HG02943 (cell line): ENCODE measurements at regions not wholly inside any gene's neighbourhood (a gene's known extent, or its start where the extent isn't known, plus 50 kb on each side); places are given as distances from the start of the nearest gene placed in this dataset.

Source experiments
- ATAC-seq: cut with Tn5 transposase; IDR thresholded peaks from one replicate; pipeline ENCODE4 v1.9.1; 2021; ENCODE audit warnings: mild to moderate bottlenecking, low read depth, moderate library complexity; ENCODE audit not compliant: unreplicated experiment

- ATAC-seq = no peak
Observed at GRCh38 chr6:138577151-138577915, 78.0 kb upstream of the NHSL1 start.

GRCh38 chr6:138580040-138580439, 80.7 kb upstream of the NHSL1 start:
- no peak for ATAC-seq

GRCh38 chr6:138580801-138581200, 81.5 kb upstream of the NHSL1 start:
- ATAC-seq = no peak

GRCh38 chr6:138582573-138582972, 83.3 kb upstream of the NHSL1 start:
- no peak for ATAC-seq

GRCh38 chr6:138586638-138587037, 87.3 kb upstream of the NHSL1 start:
- no peak for ATAC-seq

- ATAC-seq = no peak
Observed at GRCh38 chr6:138588805-138589434, 89.6 kb upstream of the NHSL1 start.

GRCh38 chr6:138590796-138591709, 91.8 kb upstream of the NHSL1 start:
- no peak for ATAC-seq

- peak; percentile 62 for ATAC-seq
Observed at GRCh38 chr6:138592749-138593123, 93.4 kb upstream of the NHSL1 start.

GRCh38 chr6:138593124-138593877, 94.0 kb upstream of the NHSL1 start:
- ATAC-seq = peak; percentile 71

GRCh38 chr6:138593909-138594757, 94.8 kb upstream of the NHSL1 start:
- ATAC-seq = no peak

- ATAC-seq = no peak
Observed at GRCh38 chr6:138594758-138595140, 95.5 kb upstream of the NHSL1 start.

GRCh38 chr6:138596126-138596525, 96.8 kb upstream of the NHSL1 start:
- no peak for ATAC-seq

GRCh38 chr6:138596591-138596990, 97.3 kb upstream of the NHSL1 start:
- no peak for ATAC-seq

GRCh38 chr6:138597336-138597735, 98.0 kb upstream of the NHSL1 start:
- no peak for ATAC-seq

- no peak for ATAC-seq
Observed at GRCh38 chr6:138598562-138599173, 99.4 kb upstream of the NHSL1 start.

GRCh38 chr6:138600261-138600660, 101.0 kb upstream of the NHSL1 start:
- no peak for ATAC-seq

GRCh38 chr6:138600726-138601125, 101.4 kb upstream of the NHSL1 start:
- no peak for ATAC-seq

- no peak for ATAC-seq
Observed at GRCh38 chr6:138601128-138601527, 101.8 kb upstream of the NHSL1 start.

- no peak for ATAC-seq
Observed at GRCh38 chr6:138605958-138606357, 106.7 kb upstream of the NHSL1 start.
